ENCODE measurements at regions not wholly inside any gene's neighbourhood (a gene's known extent, or its start where the extent isn't known, plus 50 kb on each side); places are given as distances from the start of the nearest gene placed in this dataset.

- Mint-ChIP-seq H3K27me3 (ENCODE audit: unreplicated experiment) (no peaks in the 10 kb centered on the region), H3K4me1 (ENCODE audit: low read depth, unreplicated experiment) (no peaks in the 10 kb centered on the region), H3K4me3 (ENCODE audit: low read depth, unreplicated experiment) (no peak overlapping the region), H3K9me3 (ENCODE audit: low read depth, unreplicated experiment) (peaks cover 7% of the 10 kb centered on the region), H3K27ac (ENCODE audit: unreplicated experiment) (no peak overlapping the region), H3K36me3 (ENCODE audit: insufficient read depth, unreplicated experiment) (no peaks in the 10 kb centered on the region)
- no peak for TF ChIP-seq CTCF (IDR thresholded peaks at IDR 0.05; ENCODE audit: unreplicated experiment)
- intact Hi-C loops (cut with micrococcal nuclease; ENCODE audit: unreplicated experiment): no loop called here
- CTCF ChIA-PET: no interaction called here
- DNase-seq: no peak
- no TSS peak for BruUV-seq (replicated peaks)
Observed at GRCh38 chr5:81901586-81901985, 70.2 kb upstream of the ATG10 start.

- H3K4me3 Mint-ChIP-seq (ENCODE audit: low read depth, unreplicated experiment): no peak overlapping the region
- no peak for DNase-seq
- CTCF ChIA-PET: no interaction called here
- no peak overlapping the region for H3K27ac Mint-ChIP-seq (ENCODE audit: unreplicated experiment)
- intact Hi-C loops (cut with micrococcal nuclease; ENCODE audit: unreplicated experiment): no loop called here
- TF ChIP-seq CTCF (IDR thresholded peaks at IDR 0.05; ENCODE audit: unreplicated experiment): no peak
- no peaks in the 10 kb centered on the region for H3K4me1 Mint-ChIP-seq (ENCODE audit: low read depth, unreplicated experiment)
- H3K9me3 Mint-ChIP-seq (ENCODE audit: low read depth, unreplicated experiment): peaks cover 7% of the 10 kb centered on the region
- BruUV-seq (replicated peaks): no TSS peak
- no peaks in the 10 kb centered on the region for H3K27me3 Mint-ChIP-seq (ENCODE audit: unreplicated experiment)
- H3K36me3 Mint-ChIP-seq (ENCODE audit: insufficient read depth, unreplicated experiment): no peaks in the 10 kb centered on the region
Observed at GRCh38 chr5:81899123-81899522, 72.7 kb upstream of the ATG10 start.

GRCh38 chr5:81898403-81898802, 73.4 kb upstream of the ATG10 start:
- CTCF ChIA-PET: no interaction called here
- no peak overlapping the region for H3K4me3 Mint-ChIP-seq (ENCODE audit: low read depth, unreplicated experiment)
- DNase-seq: no peak
- BruUV-seq (replicated peaks): no TSS peak
- no peaks in the 10 kb centered on the region for H3K36me3 Mint-ChIP-seq (ENCODE audit: insufficient read depth, unreplicated experiment)
- no peak overlapping the region for H3K27ac Mint-ChIP-seq (ENCODE audit: unreplicated experiment)
- H3K9me3 Mint-ChIP-seq (ENCODE audit: low read depth, unreplicated experiment): peaks cover 7% of the 10 kb centered on the region
- intact Hi-C loops (cut with micrococcal nuclease; ENCODE audit: unreplicated experiment): no loop called here
- no peak for TF ChIP-seq CTCF (IDR thresholded peaks at IDR 0.05; ENCODE audit: unreplicated experiment)
- no peaks in the 10 kb centered on the region for H3K27me3 Mint-ChIP-seq (ENCODE audit: unreplicated experiment)
- H3K4me1 Mint-ChIP-seq (ENCODE audit: low read depth, unreplicated experiment): no peaks in the 10 kb centered on the region

GRCh38 chr5:81896764-81897163, 75.1 kb upstream of the ATG10 start:
- Mint-ChIP-seq H3K9me3 (ENCODE audit: low read depth, unreplicated experiment) (peaks cover 9% of the 10 kb centered on the region), H3K4me1 (ENCODE audit: low read depth, unreplicated experiment) (no peaks in the 10 kb centered on the region), H3K36me3 (ENCODE audit: insufficient read depth, unreplicated experiment) (no peaks in the 10 kb centered on the region), H3K27ac (ENCODE audit: unreplicated experiment) (no peak overlapping the region), H3K4me3 (ENCODE audit: low read depth, unreplicated experiment) (no peak overlapping the region), H3K27me3 (ENCODE audit: unreplicated experiment) (no peaks in the 10 kb centered on the region)
- TF ChIP-seq CTCF (IDR thresholded peaks at IDR 0.05; ENCODE audit: unreplicated experiment): no peak
- intact Hi-C loops (cut with micrococcal nuclease; ENCODE audit: unreplicated experiment): no loop called here
- CTCF ChIA-PET: no interaction called here
- BruUV-seq (replicated peaks): no TSS peak
- DNase-seq: no peak

GRCh38 chr5:81895307-81895706, 76.5 kb upstream of the ATG10 start:
- CTCF ChIA-PET: no interaction called here
- no peak for DNase-seq
- no peak overlapping the region for H3K4me3 Mint-ChIP-seq (ENCODE audit: low read depth, unreplicated experiment)
- no peaks in the 10 kb centered on the region for H3K4me1 Mint-ChIP-seq (ENCODE audit: low read depth, unreplicated experiment)
- no peak for TF ChIP-seq CTCF (IDR thresholded peaks at IDR 0.05; ENCODE audit: unreplicated experiment)
- no peak overlapping the region for H3K27ac Mint-ChIP-seq (ENCODE audit: unreplicated experiment)
- H3K9me3 Mint-ChIP-seq (ENCODE audit: low read depth, unreplicated experiment): peaks cover 4% of the 10 kb centered on the region
- H3K36me3 Mint-ChIP-seq (ENCODE audit: insufficient read depth, unreplicated experiment): no peaks in the 10 kb centered on the region
- no peaks in the 10 kb centered on the region for H3K27me3 Mint-ChIP-seq (ENCODE audit: unreplicated experiment)
- intact Hi-C loops (cut with micrococcal nuclease; ENCODE audit: unreplicated experiment): no loop called here
- no TSS peak for BruUV-seq (replicated peaks)

All from Calu3 (cell line).